Adrenal gland (tissue), 9 donors: ENCODE measurements at regions not wholly inside any gene's neighbourhood (a gene's known extent, or its start where the extent isn't known, plus 50 kb on each side); places are given as distances from the start of the nearest gene placed in this dataset.

Experiments
- DNase-seq, 7 donors: peaks; one replicate each; pipeline ENCODE4 v3.0.0-alpha.2; 2019 to 2020
- H3K27ac ChIP-seq, 5 donors: fragments of 200-600 bp; sonication (generic) in 4 of 5; 1 replicate in 3 of 5; 2 replicates in 2 of 5; pipeline versions ENCODE4 v1.5.1 to v1.8.0; 2016 to 2020; ENCODE audit warnings: mild to moderate bottlenecking in 1 of 5
- H3K27me3 ChIP-seq: fragments of 200-600 bp; 2 replicates; pipeline ENCODE4 v1.8.0; 2021
- H3K36me3 ChIP-seq, 2 donors: fragments of 200-600 bp; replicated peaks in 1 of 2; 1 replicate in 1 of 2; 2 replicates in 1 of 2; pipeline versions ENCODE4 v1.5.1 to v1.8.0; 2018 to 2022
- H3K4me1 ChIP-seq, 2 donors: fragments of 200-600 bp; replicated peaks in 1 of 2; 1 replicate in 1 of 2; 2 replicates in 1 of 2; pipeline versions ENCODE4 v1.5.1 to v1.8.0; 2018 to 2021
- H3K4me3 ChIP-seq, 4 donors: fragments of 200-600 bp; sonication (generic) in 3 of 4; one replicate each; pipeline ENCODE4 v1.5.1; 2016 to 2018
- H3K9me3 ChIP-seq, 3 donors: fragments of 200-600 bp; sonication (generic) in 1 of 3; replicated peaks in 1 of 3; 1 replicate in 2 of 3; 2 replicates in 1 of 3; pipeline versions ENCODE4 v1.5.1 to v1.8.0; 2016 to 2021
- POLR2A ChIP-seq, 2 donors: fragments of 450-650 bp; IDR thresholded peaks; one replicate each; pipeline ENCODE4 v1.6.1; 2017; ENCODE audit warnings: antibody characterized with exemption in 2 of 2, mild to moderate bottlenecking in 2 of 2, moderate library complexity in 1 of 2
- WGBS, 4 donors: extraction: QIAGEN DNeasy Blood & Tissue Kit in 2 of 4; methylation state at CpG; one replicate each; pipeline versions ENCODE4 v1.1.5 to v1.1.7; 2013 to 2017; 5-methylcytosine and 5-hydroxymethylcytosine counted together
- intact Hi-C, 2 donors: fragments of 100-400 bp; cut with DNase I; formaldehyde crosslinking; loops; one replicate each; pipeline versions ENCODE4 v1.14.1 to v1.15.0; 2022 to 2023
- TF ChIP-seq, protein P1 (sequence below), 6 experiments: fragments of 450-650 bp in 4 of 6; fragments of 200-600 bp in 2 of 6; sonication (generic) in 1 of 6; IDR thresholded peaks; 1 replicate in 5 of 6; 2 replicates in 1 of 6; pipeline versions ENCODE4 v1.5.1 to v1.8.0; 2016 to 2021; ENCODE audit warnings: antibody characterized with exemption in 6 of 6, mild to moderate bottlenecking in 2 of 6, moderate library complexity in 1 of 6
- donor health status: healthy with polysubstance abuse.
- donor health status: Bipolar disorder and iron deficiency.
- donor health status: DM: yes; HTN: yes; CAD: no.
- donor health status: DM: no; HTN: no; CAD: no.
- donor health status: DM: no; HTN: no; CAD: no.

DNA sequence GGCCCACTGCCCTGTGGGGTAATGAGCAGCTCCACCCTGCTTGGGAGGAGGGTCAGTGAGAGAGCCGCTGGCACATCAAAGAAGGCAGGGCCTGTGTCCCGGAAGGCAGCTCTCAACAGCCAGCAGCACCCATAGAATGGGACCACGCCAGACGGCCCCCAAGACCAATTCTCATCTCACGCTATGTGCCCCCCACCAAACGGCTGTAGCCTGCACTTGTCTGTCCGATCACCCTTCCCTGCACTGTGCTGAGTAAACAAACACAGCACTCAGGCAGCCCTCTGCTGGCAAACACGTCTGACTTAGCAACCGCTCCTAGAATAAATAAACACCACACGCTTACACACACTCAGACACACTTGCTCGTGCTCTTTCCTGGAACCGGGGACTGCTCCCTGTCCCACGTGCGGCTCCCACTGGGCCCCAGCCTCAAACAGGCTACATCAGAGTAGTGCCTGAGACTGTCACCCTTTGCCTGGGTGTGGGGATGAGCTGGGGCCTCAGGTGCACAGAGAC is 53.2 kb upstream of the CDON start:
- peaks cover 5 to 23% of the 10 kb centered on the region in 2 donors for H3K4me1 ChIP-seq
- intact Hi-C loops, result no loop called here
- WGBS, 4 donors, result 55 to 61% (median 58%) methylated on average over 13 to 14 of the region's 14 CpGs
- H3K9me3 ChIP-seq, result no peaks in the 10 kb centered on the region
- peak overlapping the region in 1 of 5 donors; percentile 31 for H3K27ac ChIP-seq
- no peak overlapping the region for H3K4me3 ChIP-seq
- DNase-seq, result peak in 2 of 7 donors; percentile 15 to 75
- no peaks in the 10 kb centered on the region for H3K36me3 ChIP-seq
- H3K27me3 ChIP-seq, result no peaks in the 10 kb centered on the region
- TF ChIP-seq, protein P1, sequence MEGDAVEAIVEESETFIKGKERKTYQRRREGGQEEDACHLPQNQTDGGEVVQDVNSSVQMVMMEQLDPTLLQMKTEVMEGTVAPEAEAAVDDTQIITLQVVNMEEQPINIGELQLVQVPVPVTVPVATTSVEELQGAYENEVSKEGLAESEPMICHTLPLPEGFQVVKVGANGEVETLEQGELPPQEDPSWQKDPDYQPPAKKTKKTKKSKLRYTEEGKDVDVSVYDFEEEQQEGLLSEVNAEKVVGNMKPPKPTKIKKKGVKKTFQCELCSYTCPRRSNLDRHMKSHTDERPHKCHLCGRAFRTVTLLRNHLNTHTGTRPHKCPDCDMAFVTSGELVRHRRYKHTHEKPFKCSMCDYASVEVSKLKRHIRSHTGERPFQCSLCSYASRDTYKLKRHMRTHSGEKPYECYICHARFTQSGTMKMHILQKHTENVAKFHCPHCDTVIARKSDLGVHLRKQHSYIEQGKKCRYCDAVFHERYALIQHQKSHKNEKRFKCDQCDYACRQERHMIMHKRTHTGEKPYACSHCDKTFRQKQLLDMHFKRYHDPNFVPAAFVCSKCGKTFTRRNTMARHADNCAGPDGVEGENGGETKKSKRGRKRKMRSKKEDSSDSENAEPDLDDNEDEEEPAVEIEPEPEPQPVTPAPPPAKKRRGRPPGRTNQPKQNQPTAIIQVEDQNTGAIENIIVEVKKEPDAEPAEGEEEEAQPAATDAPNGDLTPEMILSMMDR (IDR thresholded peaks at IDR 0.05), result peak in 1 of 6 experiments; percentile 14
- TF ChIP-seq POLR2A (IDR thresholded peaks at IDR 0.05), result no peak

DNA sequence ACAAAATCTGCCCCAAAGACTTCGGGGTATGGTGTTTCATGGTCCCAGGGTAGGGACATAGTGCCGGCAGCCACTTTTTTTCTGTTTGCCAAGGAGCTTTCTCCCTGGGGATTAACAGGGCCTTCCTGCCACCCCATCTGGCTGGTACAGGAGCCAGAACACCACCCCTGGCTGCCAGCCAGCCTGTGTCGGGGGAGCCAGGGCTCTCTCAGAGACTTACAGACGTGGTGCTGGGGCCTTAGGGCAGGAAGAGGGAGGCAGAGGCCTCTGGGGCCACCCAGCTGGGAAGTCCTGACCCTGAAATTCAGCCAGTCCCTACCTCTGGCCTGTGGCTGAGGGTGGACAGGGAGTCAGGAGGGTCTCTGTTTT is 52.4 kb upstream of the CDON start:
- WGBS, 4 donors, result 56 to 65% (median 59%) methylated on average over 1 to 4 of the region's 4 CpGs
- intact Hi-C loops, result no loop called here
- peaks cover 13 to 27% of the 10 kb centered on the region in 2 donors for H3K4me1 ChIP-seq
- H3K4me3 ChIP-seq, result no peak overlapping the region
- peak in 2 of 7 donors; percentile 25 to 77 for DNase-seq
- H3K27me3 ChIP-seq, result no peaks in the 10 kb centered on the region
- H3K36me3 ChIP-seq, result no peaks in the 10 kb centered on the region
- no peaks in the 10 kb centered on the region for H3K9me3 ChIP-seq
- H3K27ac ChIP-seq, result no peak overlapping the region
- TF ChIP-seq POLR2A (IDR thresholded peaks at IDR 0.05), result no peak
- TF ChIP-seq, protein P1 (IDR thresholded peaks at IDR 0.05), result no peak

DNA sequence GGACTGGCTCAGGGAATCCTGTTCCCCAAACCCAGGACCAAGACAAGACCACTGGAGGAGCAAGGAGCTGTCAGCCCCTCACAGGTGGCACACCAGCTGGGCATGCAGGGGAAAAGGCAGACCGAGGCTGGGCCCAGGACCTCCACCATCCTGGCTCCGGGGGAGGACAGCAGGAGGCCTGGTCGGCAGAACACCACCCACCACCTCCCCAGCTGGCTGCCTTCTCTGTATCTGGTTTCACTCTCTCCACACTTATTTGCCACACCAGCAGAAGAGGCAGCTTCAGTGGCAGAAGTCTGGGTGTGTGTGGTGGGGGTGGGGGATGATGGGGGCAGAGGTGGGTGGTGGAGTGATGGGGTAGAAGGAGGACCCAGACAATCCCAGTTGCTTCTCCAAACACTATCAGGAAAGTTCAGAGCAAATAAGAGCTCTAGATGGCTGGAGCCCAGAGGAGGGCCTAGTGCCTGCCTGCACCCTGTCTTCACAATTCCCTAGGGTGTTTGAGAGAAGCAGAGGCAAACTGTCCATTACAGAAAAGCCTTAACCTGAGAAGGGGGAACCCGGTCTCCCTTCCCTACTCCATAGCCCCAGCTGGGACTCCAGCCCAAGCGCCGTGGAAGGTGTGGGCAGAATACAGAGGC is 51.9 kb upstream of the CDON start:
- DNase-seq, result no peak
- WGBS, 4 donors, result 80 to 93% (median 91%) methylated on average over 1 to 6 of the region's 6 CpGs
- Histone ChIP-seq H3K27me3 (no peaks in the 10 kb centered on the region), H3K4me3 (no peak overlapping the region), H3K4me1 (peaks cover 17 to 27% of the 10 kb centered on the region in 2 donors), H3K27ac (peak overlapping the region in 1 of 5 donors; percentile 24), H3K36me3 (no peaks in the 10 kb centered on the region), H3K9me3 (no peaks in the 10 kb centered on the region)
- TF ChIP-seq, protein P1 (IDR thresholded peaks at IDR 0.05), result no peak
- no peak for TF ChIP-seq POLR2A (IDR thresholded peaks at IDR 0.05)
- intact Hi-C loops, result no loop called here

DNA sequence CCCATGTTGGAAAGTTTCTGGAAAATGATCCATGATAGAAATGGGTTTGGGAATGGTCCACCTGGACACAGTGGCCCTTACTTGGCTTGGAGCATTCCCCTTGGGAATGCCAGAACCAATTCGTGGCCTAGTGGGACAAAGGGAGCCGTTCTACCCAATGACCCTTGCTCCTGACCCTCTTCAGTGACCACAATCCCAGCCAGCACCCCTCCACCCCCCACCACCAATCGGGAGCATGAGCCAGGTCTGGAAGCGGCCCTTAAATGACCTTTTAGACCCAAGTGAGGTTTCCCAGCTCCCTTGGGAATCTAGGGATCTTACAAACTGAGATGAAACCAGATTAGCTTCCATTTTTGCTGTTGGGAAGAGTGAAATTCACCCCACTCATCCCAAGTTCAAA is 51.3 kb upstream of the CDON start:
- no peak for TF ChIP-seq POLR2A (IDR thresholded peaks at IDR 0.05)
- TF ChIP-seq, protein P1 (IDR thresholded peaks at IDR 0.05), result no peak
- H3K36me3 ChIP-seq, result no peaks in the 10 kb centered on the region
- no peaks in the 10 kb centered on the region for H3K27me3 ChIP-seq
- no peak for DNase-seq
- peak overlapping the region in 3 of 5 donors; percentile 17 to 51 (median 25) for H3K27ac ChIP-seq
- intact Hi-C loops, result no loop called here
- WGBS, 4 donors, result 40 to 58% (median 55%) methylated on average over 3 to 4 of the region's 4 CpGs
- H3K9me3 ChIP-seq, result no peaks in the 10 kb centered on the region
- peaks cover 17 to 27% of the 10 kb centered on the region in 2 donors for H3K4me1 ChIP-seq
- no peak overlapping the region for H3K4me3 ChIP-seq
